GM19468 (cell line): ENCODE measurements at regions not wholly inside any gene's neighbourhood (a gene's known extent, or its start where the extent isn't known, plus 50 kb on each side); places are given as distances from the start of the nearest gene placed in this dataset.
"Not testable (repeated sequence)": the region's sequence is repeated elsewhere in the genome, so short reads cannot be mapped to it uniquely, and the experiment has no call there.

Experiments used
- ATAC-seq: cut with Tn5 transposase; IDR thresholded peaks from one replicate; pipeline ENCODE4 v1.9.1; 2021; ENCODE audit warnings: mild to moderate bottlenecking, moderate library complexity, moderate number of reproducible peaks; ENCODE audit not compliant: unreplicated experiment; ENCODE audit errors: extremely low read depth

DNA sequence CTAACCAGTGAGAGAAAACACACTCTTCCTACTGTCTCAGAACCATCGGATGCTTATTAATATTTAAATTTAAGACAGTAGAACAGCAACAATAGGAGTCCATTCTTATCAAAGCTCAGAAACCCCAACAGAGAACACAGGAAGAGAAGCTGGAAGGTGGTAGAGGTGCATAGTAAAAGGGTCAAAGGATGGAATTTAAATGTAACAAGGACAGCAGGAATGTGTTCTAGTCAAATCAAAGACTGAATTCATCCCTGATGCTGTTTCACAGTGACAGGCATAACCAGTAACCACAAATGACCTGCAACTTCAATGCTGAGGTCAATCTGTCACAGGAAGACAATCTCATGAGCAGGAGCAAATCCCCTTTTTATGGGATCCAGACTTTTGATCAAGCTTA lies 1259.7 kb downstream of the XPNPEP1 start:
- ATAC-seq, result no peak

DNA sequence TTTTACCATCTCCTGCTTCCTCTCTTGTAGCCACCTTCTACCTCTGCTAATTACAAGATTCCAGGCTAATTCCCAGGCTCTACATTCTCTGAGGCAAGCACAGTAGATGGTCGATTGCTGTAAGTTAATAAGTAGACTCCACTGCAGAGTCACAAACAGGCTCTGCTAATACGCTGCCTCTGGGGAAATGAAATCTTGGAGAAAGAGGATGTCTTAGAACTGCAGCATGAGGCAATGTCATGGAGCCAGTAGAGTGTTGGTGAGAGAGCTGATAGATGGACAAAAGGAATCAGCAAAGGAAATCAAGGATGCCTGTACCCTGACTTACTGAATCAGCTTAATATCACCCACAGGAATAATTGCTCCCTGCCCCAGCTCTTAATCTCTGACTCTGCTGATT lies 1260.3 kb downstream of the XPNPEP1 start:
- no peak for ATAC-seq

DNA sequence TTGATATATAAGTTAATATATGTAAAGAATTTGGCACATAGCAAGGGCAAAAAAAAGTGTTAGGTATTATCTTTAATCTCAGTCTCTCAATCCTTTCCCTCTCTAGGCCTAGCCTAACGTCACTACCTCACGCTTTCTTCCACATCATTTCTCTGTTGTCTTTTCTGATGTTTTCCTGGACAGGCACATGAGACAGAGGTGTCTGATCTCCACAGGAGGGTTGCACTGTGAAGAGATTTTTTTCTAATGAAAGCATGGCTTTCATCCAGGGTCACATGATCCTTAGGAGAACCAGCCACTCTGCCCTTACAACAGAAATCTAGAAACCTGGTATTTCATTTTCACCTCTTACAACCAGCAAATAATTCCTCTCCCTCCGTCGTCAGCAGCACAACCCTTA lies 1268.3 kb downstream of the XPNPEP1 start:
- no peak for ATAC-seq

DNA sequence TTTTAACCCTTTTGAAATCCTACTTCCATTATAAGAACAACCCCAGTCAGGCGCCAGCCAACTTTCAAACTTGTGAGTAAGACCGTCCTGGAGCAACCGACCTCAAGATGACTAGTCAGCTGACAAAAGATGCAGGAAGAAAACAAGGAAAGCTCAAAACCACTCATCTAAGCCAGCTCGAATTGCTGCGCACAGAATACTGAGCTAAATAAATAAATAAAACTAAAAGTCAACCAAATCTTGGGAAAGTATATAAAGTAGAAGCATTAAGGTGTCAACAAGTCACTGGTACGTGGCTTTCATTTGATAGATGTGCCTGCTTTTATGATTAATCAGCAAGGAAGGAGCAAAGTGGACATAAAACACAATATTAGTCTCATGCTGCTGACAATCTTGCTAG lies 1269.8 kb downstream of the XPNPEP1 start:
- ATAC-seq, result no peak

DNA sequence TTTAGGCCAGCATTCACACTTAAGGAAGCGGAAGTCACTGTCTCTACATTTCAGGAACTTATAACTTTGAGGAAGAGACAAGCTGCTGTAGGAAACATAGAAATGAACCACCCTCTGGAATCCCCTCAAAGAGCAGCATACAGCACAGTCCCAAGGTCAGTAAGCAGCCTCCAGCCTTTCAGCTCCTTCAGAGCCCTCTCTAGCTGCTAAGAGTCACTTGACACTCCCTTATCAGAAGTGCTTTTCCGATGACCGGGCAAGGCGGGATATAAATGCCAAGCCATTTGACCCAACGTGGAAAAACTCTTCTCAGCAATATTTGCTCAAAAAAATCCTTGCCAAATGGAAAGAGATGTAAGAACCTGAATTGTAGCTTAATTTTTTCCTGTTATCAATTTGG lies 1284.3 kb downstream of the XPNPEP1 start:
- ATAC-seq, result no peak

DNA sequence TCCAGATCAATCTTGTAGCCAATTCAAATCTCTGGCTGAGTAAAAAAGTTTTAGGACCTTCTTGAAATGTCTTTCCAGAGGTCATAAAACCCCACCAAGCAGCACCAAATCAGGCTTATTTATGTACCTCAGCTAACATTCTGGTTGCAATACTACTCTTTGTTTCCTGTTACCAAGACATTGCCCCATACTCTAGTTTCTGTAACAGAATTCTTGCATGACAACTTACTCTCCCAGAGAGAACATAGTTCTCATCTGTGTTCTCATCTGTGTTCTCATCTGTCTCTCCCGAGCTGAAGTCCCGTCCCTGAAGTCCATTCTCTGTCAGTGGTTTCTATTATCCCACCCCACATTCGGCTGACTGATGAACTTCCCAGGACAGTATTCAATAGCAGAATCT lies 1285.1 kb downstream of the XPNPEP1 start:
- ATAC-seq, result no peak

DNA sequence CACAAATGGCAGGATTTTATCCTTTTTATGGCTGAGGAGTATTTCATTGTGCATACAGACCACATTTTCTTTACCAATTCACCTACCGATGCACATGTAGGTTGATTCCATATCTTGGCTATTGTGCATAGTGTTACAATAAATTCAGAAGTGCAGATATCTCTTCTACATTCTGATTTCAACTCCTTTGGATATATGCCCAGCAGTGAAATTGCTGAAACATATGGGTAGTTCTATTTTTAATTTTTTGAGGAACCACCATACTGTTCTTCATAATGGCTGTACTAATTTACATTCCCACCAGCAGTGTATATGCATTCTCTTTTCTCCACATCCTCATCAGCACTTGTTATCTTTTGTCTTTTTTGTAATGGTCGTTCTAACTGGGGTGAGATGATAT lies 1290.3 kb downstream of the XPNPEP1 start:
- no peak for ATAC-seq

DNA sequence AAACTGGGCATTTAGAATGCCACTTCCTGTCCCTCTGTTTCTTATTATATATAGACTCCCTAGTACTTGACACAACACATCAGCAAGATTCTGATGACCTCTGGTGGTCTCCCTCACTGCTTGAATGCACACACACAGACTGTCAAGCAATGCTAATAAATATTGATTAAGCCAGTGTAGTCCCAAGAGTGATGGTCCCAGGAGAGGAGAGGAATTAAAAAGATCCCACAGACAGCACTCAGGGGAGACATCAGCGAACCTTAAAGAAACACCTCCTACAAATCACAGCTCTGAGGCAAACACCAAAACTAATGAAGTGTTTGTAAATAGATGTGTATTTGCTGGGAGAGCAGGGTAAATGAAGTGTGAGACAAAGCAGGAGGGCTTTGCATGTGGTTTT lies 1291.2 kb downstream of the XPNPEP1 start:
- no peak for ATAC-seq

DNA sequence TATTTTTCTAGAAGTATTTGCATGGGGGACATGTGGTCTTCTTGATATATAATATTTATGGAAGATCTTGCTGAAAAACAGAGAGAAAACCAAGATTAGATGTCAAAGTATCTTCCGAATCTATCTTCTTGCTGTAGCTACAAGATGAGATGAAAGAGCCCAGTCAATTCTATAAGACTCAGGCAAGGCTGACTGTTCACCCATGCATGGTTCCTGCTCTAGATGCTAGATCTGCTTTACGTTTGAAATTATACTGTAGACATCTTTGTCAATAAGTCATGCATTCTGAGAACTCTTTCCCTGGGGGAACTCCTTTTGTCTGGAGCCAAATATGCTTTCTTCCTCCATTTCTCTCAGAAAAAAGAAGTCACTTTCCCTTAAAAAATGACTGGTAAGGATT lies 1292.0 kb downstream of the XPNPEP1 start:
- ATAC-seq, result peak; percentile 23

DNA sequence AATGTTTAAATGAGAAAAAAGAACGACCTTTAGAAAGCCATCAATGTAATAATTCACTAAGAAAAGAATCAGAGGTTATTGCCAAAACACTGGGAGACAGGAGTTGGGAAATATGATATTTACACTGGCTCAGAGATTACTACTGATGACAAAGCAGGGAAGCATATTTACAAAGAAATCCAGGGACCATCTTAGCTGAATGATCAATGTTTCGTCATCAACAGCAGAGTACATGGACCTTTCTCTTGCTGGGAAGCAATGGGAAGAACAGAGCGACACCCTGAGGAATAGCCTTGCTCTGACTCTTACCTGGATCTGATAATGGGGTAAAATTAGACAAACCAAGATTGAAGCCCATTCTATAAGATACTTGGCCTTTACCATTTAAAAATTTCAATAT lies 1293.5 kb downstream of the XPNPEP1 start:
- ATAC-seq, result no peak

DNA sequence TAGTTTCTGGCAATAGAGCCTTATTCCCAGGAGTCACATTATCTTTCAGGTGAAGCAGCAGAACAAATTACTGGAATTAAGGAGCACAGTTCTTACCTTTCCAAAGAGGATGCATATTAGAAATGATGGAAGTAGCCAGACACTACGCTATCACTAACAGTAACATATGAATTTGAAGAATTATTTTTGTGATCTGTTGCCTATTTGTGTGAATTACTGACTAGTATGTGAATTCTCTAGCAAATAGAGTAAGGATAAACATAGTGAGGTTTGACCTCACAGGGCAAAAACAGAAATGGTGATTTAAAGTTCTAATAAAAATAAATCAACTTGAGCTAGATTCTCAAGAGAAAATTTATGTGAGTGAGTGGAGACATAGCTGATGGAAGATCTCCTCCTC lies 1299.3 kb downstream of the XPNPEP1 start:
- no peak for ATAC-seq

DNA sequence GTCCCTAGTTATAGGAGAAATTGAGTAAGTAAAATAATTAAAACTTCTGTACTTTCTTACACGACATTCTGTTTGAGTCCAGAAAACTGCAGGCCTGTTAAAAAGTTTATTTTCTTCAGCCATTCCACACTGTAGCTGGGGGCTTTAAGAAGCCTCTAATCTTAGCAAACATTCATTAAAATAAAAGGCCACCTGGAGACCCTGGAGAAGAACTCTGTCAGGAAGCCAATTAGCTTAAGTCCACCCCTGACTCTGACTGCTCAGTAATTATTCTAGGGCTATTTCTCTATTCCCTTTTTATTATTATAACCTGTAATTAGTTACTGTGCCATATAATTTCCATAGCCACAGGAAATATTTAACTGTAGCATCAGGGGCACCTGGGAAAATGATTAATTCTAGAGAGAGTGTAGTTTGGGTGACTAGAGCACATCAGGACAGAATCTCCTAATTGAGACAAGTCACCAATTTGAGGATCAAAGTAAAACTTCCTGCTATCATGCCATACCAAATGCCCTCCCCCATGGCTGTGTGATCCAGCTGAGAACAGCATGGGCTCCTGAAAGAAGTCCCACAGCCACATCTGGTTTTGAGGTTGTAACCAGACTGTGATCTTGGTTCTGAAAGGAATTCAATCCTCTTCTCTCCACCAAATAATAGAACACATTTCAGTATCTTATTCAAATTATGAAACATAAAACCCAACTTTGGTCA lies 1302.3 kb downstream of the XPNPEP1 start:
- ATAC-seq, result no peak

DNA sequence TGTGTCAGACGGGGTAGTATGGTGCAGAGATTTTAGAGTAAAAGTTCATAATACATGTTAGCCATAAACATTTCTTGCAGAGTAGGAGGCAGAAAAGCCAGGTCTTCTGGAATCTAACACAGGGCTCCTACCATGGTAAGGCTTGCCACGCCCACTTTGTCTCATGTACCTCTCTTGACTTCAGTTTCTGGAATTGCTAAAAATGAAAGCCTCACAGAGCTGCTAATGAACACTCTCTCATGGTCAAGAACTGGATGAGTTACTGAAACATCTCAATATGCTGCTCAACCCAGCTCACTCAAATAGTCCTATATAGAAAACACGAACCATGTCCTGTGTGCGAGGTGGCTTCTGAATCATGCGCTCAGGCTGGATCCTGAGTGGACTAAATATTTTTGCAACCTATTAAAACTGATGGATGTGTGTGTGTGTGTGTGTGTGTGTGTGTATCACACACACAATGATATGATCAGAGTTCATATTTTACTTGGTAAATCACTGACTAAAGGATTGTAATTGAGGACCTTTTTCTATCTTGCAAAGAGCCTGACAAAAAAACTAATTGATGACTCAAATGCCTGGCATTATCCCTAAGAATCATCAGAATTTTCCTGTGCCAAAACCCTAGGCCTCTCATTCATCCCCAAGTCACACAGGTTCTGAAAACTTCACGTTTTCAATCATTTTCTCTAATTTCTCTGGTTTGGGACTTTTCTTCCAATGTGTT lies 1306.6 kb downstream of the XPNPEP1 start:
- no peak for ATAC-seq

DNA sequence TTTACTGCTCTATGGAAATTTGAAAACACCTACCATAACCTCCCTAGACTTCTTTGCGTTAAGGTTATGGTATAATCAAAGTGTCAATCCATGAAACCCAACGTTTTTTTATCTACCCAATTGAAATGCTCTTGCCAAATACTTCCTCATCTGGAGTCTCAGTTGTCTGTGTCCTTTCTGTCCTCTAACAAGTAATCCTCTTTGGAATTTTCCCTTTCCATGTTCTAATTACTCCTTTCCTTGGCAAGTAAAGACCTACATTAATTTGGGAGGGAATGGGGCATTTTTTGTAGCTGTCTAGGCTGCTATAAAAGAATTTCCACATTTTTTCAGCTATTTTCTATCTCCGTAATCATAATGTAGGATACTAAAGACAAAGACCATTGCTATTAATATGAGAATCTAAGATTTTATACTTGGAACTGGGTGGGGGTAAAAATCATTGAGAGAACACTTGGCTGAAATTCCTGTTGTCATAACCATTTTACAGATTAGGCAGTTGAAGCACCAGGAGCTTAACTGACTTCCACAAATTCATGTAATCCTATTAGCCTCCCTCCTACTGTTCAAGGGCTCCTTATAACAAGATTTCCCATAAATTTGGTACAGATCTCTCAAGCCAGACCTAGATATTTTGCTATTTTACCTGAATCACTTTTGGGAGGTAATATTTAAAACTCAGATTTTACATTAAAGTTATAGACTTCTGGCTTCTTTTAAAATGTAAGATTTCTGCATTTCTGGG lies 1307.6 kb downstream of the XPNPEP1 start:
- no peak for ATAC-seq

DNA sequence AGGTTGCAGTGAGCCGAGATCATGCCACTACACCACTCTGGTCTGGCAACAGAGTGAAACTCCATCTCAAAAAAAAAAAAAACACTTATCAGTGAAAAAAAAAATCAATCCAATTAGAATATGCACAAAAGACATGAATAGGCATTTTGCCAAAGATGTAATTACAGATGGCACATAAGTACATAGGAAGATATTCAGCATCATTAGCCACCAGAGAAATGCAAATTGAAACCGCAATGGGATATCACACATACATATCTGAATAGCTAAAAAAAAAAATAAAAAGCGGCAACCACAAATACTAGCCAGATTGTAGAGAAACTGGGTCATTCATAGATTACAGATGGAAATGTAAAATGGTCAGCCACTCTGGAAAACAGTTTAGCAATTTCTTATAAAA lies 1310.8 kb downstream of the XPNPEP1 start:
- ATAC-seq, result no peak

DNA sequence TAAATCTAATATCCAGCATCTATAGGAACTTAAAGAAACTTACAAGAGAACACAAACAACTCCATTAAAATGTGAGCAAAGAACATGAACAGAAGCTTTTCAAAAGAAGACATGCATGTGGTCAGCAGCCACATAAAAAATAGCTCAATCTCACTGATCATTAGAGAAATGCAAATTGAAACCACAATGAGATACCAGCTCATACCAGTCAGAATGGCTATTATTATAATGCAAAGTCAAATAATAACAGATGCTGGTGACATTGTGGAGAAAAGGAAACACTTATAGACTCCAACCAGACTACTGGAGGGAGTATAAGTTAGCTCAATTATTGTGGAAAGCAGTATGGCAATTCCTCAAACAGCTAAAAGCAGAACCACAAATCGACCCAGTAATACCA lies 1314.5 kb downstream of the XPNPEP1 start:
- ATAC-seq, result no peak

DNA sequence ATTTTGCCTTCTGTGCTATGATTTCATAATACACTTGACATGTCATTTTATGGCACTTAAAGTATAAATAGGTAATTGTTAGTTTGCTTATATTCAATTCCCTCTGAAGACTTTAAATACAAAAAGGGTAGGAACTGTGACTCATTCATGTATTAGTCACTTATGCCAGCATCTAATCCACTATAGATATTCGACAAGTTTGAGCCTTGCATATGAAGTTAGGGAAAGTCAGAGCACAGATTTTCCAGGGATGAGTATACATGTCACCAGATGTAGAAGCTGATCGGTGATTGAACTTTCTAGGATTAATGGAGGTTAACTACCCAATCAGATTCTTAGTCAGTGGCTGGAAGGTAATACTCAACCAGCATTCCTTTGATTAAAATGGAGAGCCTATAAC lies 1321.5 kb downstream of the XPNPEP1 start:
- no peak for ATAC-seq

DNA sequence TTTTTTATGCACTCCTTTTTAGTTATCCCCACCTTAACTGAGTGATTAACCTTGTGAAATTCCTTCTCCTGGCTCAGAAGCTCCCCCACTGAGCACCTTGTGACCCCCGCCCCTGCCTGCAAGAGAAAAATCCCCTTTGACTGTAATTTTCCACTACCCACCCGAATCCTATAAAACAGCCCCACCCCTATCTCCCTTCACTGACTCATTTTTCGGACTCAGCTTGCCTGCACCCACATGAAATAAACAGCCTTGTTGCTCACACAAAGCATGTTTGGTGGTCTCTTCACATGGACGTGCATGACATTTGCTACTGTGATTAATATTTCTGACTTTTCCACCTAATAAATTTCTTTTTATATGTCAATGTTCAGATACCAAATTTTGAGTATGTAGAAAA lies 1322.8 kb downstream of the XPNPEP1 start:
- ATAC-seq, result not testable (repeated sequence)

DNA sequence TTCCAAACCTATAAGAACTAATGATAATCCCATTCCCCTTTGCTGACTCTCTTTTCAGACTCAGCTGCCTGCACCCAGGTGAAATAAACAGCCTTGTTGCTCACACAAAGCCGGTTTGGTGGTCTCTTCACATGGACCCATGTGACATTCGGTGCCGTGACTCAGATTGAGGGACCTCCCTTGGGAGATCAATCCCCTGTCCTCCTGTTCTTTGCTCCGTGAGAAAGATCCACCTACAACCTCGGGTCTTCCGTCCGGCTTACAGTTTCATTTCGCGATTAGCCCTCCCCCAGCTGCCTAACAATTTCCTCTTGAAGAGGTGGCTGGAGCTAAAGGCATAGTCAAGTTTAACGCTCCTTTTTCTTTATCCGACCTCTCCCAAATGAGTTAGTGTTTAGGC lies 1324.0 kb downstream of the XPNPEP1 start:
- not testable (repeated sequence) for ATAC-seq

DNA sequence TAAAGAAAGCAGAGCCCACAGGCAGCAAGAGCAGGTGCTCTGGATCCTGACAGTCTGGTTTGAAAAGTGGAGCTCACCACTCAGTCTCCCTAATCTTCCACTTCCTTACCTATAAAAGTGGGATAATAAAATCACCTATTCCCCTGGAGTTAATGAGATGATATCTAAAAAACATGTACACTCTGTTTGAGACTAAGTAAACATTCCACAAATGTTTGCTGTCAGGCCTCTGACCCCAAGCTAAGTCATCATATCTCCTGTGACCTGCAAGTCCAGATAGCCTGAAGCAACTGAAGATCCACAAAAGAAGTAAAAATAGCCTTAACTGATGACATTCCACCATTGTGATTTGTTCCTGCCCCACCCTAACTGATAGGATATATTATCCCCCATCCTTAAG lies 1324.5 kb downstream of the XPNPEP1 start:
- no peak for ATAC-seq

DNA sequence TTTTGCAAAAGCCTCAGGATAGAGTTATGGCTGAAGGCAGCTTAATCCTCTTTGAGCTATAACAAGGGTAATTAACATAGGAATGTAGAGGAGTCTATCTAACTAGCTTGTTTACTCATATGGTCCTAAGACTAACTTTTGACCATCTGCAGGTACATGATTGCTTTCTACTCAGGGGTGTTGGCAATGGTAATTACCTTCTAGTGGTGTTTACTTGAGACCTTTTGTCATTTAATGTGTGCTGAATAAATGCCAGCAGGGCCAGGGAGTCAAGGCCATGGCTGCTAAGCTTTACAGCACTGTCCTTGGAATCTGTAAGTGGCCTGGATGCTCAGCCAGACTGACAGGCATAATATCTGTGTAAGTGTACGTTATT lies 1325.0 kb downstream of the XPNPEP1 start:
- ATAC-seq, result no peak
